H1 (cell line): ENCODE measurements at regions not wholly inside any gene's neighbourhood (a gene's known extent, or its start where the extent isn't known, plus 50 kb on each side); places are given as distances from the start of the nearest gene placed in this dataset.

Experiments
- CHD7 ChIP-seq: fragments of 300-600 bp; sonication (generic); IDR thresholded peaks from 2 replicates; pipeline ENCODE4 v1.7.1; 2012; ENCODE audit warnings: low read length, moderate library complexity, mild to moderate bottlenecking, inconsistent platforms; ENCODE audit not compliant: insufficient replicate concordance

DNA sequence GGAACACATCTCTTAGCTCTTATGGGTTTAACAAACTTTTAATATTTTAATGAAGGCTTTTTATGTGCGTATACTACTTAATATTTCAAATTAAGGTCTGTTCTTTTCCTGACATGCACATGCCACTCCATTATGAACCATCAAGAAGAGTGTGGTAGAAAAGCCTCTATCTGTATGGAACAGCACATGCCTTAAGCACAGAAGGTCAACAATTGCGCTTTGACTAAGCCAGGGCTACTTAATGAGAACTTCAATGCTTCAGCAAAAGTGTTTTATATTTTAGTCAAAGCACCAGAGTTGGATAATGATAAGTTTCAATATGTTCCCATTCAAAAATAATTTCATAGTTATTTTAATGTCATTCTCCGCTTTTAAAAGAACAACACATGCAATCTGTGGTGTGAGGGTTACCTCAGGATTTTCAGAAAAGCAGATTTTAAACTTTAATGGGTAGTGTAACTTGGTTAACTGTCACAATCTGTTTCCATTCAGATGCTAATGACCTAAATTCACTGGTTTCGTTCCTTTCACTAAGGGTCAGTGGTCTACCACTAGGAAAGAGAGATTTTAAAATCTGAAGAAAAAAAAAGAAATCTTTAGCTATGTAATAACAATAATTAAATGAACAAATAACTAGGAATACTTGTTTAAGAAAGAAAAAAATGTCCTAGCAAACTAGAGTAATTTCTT lies 193.4 kb upstream of the NOVA1 start (continued):
- peak; percentile 37 for TF ChIP-seq CHD7
